ENCODE measurements at regions not wholly inside any gene's neighbourhood (a gene's known extent, or its start where the extent isn't known, plus 50 kb on each side); places are given as distances from the start of the nearest gene placed in this dataset.

DNA sequence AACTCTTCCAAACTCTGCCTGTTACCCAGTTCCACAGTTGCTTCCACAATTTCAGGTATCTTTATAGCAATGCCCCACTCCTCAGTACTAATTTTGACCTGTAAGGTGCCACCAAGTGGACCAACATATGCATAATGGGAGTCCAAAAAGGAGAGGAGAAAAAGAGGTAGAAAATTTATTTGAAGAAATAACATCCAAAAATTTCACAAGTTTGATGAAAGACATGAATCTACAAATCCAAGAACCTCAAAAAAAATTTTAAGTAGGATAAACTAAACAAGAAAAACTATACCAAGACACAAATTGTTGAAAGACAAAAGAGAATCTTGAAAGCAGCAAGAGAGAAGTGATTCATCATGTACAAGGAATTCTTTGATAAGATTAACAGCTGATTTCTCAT is 79.8 kb downstream of the BARX1 start:
- no peak for DNase-seq

DNA sequence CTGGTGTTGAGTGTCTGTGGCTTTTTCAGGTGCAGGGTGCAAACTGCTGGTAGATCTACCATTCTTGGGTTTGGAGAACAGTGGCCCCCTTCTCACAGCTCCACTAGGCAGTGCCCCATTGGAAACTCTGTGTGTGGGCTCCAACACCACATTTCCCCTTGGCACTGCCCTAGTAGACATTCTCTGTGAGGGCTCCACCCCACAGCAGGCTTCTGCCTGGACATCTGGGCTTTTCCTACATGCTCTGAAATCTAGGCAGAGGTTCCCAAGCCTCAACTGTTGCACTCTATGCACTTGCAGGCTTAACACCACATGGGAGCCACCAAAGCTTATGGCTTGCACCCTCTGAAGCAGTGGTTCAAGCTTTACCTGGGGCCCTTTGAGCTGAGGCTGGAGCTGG is 80.9 kb downstream of the BARX1 start:
- no peak for DNase-seq

DNA sequence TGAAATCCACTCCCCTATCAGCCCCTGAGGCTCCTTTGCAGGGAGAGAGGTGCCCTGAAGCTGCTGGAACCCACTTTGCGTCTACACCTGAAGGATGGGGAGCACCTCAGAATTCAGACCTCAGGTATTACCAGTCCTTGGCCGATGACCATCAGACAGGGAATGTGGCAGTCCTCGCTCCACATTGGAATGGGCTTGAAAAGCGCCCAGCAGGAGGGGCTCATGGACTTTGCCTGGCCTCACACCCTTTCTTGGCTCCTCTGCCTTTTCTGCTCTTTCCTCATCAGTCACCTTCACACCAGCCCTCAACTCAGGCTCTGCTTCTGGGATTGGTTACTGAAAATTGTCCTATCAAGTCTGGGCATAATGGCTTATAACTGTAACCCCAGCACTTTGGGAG is 83.9 kb downstream of the BARX1 start:
- DNase-seq = no peak

DNA sequence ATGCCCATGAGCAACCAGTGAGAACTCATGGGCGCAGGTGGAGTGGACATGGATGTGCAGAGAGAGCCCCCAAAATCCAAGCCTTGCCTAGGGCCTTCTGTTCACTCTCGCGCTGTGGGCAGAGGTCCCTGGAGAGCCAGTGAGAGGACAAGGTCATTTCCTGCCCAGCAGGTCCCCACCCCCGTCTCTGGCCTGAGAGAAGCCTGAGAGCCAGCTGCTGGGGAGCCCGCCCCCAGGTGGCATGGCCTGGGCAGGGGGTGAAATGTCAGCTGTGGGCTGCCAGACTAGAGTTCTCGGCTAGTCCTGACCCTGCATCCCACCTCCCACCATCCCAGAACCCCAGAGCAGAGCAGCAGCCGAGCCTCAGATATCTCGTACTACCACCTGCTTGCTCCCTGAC is 85.3 kb downstream of the BARX1 start:
- DNase-seq = no peak

DNA sequence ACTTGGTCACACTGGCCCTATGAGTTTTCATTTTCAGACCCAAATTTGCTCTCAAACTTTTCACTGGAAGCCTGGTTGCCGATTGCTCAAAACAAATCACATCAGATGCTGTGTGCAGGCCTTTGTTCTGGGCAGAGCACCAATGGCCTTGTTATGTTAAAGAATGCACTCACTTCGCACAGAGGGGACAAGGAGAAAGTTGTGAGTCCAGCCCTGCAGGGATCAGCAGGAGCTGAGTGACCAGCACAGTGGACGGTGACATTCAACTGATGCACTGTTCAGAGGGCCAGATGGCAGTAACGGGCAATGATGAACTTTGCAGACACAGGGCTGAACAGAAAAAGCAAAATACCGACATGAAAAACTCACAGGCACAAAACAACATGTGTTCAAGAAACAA is 86.1 kb downstream of the BARX1 start:
- DNase-seq = no peak

DNA sequence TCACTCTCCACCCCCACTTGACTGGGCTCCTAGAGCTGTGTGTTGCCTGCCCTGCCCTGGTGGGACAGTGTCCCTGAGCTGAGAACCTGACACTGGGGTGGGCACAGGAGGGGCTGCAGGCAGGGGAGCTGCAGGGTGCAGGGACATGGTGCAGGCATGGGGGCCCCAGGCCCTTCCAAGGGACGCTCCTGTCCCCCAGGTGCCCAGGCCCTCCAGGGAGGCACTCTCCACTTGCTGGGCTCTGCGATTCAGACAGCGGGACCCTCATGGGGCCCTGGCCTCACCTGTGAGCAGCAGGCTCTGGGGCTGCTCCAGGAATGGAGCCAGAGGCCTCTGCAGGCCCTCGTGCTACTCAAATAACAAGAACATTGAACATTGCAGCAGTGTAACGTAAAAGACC is 89.4 kb downstream of the BARX1 start:
- DNase-seq = no peak

DNA sequence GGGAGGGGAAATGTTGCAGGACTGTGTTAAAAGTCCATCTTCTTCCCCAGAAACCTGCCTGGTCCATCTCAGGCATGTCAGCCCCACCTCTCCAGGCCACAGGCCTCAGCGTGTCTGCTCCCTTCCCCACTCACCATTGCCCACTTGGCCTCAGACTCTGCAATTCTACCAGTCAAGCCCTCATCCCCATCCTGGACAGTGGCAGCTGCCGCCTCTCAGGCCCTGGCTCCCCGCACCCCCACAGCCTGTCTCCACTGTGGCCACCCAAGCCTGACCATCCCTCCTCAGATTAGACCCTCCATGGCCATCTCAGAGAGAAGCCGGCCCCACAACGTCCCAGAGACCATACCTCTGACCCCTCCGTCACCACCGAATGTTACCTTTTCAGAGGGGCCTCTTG is 89.9 kb downstream of the BARX1 start:
- no peak for DNase-seq

DNA sequence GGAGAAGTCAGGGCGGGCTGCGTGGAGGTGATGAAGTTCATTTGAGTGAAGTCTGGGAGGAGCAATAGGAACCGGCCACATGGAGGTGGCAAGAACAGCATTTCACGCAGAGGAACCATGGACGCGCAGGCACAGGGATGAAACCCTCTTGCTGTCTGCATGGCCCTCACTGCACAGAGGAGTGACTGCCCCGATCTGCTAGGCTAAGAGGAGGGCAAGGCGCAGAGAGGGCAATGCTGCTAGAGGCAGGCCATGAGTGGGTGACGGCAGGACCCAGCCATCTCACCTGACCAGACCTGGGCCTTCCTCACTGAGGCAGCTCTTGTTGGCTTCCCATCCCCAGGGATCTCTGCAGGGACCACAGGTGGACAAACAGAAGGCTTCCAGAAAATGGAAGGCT is 90.3 kb downstream of the BARX1 start:
- no peak for DNase-seq

DNA sequence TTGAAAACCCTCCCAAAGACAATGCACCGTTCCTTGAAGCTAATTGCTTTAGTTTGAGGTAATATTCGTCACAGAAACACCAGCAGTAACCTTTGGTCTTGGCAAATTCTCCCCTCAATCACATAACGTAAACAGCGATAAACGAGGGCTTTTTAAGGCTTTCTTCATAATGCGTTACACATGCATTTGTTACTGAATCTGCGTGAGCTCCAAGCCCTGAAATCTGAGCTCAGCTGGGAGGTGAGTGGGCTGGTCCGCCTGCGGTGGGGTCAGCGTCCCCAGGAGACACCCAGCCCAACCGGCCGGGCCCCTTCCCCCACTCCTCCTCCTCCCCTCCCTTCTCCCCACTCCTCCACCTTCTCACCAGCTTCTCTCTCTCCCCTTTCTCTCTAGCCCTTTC is 91.1 kb downstream of the BARX1 start:
- DNase-seq = no peak

DNA sequence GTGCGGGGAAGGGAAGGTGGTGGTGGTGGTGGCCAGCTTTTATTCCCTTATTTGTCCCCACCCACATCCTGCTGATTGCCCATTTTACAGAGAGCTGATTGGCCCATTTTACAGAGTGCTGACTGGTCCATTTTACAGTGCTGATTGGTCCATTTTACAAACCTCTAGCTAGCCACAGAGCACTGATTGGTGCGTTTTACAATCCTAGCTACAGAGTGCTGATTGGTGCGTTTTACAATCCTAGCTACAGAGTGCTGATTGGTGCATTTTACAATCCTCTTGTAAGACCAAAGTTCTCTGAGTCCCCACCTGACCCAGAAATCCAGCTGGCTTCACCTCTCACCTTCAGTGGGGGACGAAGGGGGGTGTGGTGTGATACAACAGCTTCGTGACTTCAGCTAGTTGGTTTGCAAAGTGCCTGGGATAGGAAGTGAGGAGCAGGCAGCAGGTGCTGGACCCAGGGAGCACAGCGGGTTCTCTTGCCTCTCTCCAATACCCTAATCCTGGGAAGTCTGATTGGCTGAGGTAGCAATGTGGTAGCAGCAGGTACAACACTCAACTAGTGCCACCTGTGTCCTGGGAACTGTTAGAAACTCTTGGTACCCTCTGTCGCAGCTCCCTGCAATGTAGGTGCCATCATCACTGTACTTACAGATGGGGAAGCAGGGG is 92.1 kb downstream of the BARX1 start:
- DNase-seq = no peak

DNA sequence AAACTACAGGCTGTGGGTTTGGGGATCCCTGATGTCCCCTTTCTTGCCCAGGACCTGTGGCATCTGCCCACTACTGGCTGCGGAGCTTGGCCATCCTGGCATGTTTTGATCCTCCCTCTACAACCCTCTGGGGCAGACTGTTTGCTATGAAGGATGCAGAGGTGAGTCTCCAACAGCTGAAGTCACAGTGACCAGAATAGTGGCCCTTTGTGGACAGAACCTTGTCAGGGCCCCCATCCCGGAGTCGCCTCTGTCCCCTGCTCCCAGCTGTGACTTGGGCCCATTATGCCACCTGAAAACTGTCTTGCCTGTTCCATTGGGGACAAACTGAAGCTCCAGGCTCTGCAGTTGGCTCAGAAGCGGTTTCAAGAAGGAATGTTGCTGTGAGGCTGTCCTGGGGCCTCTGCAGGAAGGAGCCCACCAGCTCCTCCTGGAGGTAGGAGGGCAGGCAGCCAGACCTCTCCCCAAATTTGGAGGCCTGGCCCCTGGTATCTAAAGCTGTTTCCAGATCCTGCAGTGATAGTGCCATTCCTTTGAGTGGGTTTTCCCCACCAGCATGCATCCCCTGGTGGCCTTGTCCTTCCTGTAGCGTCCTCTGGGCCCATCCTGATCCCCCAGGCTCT is 93.3 kb downstream of the BARX1 start:
- DNase-seq = no peak

DNA sequence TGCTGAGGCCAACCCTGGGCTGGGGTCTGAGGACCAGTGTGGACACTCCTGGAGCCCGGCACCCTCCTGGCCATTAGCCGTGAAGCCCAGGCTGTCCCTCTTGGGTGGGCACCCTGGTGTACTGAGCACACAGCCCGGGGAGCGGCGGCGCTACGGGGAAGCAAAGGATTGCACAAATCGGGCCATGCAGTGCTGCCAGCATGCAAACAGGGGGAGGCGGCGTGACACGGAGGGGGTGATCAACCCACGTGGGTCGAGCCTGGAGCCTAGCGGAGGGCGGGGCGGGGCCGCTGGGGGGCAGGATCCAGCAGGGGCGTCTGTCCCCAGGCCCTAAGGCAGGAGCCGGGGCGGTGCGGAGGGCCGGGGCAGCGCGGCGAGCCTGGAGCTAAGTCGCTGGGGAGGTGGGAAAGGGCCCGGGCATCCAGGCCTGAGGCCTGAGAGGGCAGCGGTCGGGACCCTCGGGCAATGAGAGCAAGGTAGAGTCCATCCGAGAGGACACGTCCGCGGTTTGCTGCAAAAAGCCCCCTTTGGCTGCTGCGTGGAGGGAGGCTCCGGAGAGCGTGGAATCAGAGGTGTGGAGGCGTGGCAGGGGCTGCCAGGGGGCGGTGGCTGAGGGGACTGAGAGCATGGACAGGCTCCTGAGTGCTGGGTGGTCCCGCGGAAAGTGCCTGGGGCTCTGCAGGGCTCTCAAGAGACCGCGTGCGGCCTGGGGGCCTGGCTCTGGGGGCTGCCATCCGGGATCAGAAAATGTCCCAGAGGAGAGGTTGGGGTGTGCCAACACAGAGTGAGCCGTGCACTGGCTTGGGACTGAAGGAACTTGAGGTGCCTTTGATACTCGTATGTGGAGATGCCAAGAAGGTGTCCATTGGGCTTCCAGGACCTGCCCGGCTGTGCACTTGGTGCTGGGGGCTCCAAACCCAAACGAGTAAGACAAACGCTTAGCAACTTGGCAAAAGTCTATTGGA is 94.2 kb downstream of the BARX1 start:
- DNase-seq = no peak

DNA sequence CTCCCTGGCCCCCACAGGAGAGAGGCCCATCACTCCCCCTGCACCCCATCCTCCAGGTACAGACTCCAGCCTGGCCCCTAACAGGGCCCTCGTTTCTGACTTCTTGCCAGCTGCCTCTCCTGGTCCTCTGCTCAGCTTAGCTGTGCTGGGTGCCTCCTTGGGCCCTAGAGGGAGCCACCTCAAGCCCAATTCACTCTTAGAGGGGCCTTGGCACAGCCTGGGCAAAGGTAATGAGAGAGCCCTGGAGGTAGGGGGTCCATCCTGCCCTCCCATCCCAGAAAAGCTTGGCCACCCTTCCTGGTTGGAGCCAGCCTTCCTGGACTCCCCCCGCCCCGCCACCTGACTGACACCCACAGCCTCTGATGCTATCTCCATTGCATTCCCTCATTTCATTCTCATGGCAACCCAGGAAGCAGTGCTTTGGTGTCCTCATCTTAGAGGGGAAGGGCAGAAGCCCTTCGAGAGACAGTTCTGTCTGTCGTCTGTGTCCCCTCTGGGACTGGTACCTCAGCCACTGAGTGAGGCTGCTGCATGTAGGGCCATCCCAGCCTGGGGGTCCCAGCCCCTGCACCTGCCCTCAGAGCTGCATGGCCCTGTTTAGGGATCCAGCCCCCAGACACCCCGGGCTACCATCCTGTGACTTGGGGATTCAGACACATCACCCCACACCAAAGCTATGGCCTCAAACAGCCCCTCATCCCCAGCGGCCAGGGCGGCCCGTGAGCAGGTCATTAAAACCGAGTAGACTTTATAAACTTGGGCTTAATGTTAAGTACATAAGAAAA is 95.5 kb downstream of the BARX1 start:
- no peak for DNase-seq

DNA sequence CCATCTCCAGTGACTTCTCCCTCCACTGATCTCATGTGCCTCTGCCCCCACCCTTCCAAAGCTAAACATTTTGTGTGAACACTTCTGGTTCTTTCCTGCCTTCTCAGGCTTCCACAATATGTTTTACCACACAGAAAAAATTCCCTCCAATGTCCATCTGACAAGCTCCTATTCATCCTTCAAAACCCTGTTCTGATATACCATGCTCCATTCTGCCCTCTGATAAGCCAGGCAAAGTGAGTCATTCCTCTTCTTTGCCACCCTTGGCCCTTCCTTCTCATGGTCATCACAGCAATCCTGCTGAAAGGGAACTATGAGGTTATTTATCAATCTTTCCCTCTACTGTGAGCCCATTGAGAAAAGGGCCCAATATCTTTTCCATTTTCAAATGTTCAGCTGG is 97.6 kb downstream of the BARX1 start:
- no peak for DNase-seq

DNA sequence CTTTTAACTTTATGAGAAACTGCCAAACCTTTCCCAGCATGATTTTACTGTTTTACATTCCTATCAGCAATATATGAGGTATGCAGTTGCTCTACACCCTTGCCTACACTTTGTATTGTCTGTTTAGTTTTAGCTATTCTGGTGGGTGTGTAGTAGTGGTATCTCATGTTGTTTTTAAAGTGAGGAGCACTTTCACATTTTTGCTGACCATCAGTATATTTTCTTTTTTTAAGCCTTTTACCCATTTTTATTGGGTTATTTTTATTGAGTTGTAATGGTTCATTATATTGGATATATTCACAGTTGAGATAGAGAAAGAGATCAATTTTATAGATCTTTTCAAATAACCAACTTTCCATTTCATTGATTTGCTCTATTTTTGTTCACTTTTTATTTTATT is 102.4 kb downstream of the BARX1 start:
- no peak for DNase-seq

DNA sequence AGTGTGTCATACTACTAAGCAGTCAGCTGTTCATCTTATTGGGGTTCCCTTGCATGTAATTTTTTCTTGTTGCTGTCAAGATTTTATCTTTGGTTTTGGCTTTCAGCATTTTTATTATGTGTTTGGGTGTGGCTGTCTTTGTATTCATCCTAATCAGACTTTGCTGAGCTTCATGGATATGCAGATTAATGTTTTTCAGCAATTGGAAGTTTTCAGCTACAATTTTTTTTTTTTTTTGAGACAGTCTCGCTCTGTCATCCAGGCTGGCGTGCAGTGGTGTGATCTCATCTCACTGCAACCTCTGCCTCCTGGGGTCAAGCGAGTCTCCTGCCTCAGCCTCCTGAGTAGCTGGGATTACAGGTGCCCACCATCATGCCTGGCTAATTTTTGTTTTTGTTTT is 108.8 kb downstream of the BARX1 start:
- no peak for DNase-seq

DNA sequence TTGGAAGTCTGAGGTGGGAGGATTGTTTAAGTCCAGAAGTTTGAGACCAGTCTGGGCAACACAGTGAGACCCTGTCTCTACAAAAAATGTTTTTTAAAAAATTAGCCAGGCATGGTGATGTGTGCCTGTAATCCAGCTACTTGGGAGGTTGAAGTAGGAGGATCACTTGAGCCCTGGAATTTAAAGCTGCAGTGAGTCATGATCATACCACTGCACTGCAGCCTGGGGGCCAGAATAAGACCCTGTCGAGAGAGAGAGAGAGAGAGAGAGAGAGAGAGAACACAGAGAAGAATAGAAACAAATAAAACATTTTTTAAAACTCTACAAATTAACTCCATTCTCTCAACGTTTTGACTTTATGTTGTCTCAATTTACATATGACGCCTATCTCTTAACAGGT is 111.8 kb downstream of the BARX1 start:
- DNase-seq = no peak

DNA sequence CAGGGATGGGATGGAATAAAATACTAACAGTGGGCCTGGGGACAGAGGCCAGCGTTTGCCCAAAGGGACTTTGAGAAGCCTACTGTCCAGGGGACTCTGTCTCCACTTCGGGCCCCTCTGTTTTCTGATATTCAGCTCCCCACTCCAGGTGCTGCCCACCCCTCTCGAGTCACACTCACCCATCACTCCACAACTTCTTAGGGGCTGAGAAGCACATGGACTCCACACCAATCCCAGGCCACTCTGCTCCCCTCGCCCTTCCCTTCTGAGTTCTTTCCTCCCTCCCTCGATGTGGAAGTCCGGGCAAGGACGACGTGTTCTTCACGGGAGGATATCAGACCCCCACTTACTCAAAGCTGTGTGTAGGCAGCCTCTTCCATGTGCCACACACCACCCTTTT is 124.5 kb downstream of the BARX1 start:
- DNase-seq = no peak

DNA sequence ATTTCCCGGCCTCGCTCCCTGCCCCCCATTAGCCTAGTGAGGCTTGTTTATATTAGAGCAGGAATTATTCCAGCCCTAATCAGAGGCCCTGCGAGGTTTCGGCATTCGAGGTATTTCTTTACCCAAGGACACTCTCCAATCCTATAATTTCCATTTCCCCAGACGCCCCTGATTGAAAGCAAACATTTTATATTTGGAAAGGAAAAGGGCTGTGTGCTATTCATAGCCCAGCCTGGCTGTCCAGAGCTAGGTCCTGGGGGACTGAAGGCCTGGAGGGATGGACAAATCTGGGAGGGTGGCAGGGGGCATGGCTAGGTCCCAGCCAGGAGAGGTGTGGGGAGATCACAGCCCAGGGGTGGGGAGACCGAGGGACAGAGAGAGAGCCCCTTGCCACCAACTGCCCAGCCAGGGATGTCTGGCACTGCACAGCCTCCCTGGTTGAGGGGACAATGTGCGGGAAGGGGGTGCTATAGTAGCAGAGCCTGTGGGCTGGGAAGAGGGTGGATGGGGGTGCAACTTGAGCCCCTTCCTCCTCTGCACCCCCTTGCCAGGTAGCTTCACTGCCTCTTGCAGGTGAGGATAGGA is 125.1 kb downstream of the BARX1 start:
- no peak for DNase-seq

DNA sequence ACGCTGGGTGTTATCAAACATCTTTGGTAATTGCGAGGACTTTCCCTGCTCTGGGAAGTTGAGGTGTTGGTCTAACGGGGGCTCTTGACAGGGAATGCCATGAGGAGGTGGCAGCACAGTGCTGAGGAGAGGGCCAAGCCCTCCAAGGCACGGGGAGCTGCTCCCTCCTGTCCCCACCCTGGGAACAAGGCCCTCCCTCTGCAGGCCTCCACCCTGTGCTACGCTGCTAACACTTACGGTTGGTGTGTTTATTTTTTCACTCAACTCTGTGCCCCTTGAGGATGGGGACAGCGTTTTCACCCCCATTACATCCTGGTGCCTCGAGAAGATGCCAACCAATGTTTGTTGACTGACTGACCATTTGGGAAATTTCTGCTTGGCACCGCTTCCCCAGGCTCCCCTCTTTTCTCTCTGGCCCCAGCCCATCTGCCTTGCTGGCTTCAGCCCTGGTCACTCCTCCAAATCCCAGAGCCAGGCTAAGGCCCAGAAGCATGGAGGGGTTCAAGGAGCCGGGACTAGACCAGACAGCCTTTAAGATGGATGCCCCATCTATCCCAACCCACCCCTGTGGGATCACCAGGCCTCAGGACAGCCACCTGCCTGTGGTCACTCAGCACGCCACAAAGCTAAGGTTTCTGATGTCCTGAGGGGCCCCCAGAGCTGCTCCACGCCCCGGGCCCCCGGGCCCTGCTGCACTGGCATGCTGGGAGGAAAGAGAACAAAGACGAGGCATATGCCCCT is 125.7 kb downstream of the BARX1 start:
- DNase-seq = no peak

DNA sequence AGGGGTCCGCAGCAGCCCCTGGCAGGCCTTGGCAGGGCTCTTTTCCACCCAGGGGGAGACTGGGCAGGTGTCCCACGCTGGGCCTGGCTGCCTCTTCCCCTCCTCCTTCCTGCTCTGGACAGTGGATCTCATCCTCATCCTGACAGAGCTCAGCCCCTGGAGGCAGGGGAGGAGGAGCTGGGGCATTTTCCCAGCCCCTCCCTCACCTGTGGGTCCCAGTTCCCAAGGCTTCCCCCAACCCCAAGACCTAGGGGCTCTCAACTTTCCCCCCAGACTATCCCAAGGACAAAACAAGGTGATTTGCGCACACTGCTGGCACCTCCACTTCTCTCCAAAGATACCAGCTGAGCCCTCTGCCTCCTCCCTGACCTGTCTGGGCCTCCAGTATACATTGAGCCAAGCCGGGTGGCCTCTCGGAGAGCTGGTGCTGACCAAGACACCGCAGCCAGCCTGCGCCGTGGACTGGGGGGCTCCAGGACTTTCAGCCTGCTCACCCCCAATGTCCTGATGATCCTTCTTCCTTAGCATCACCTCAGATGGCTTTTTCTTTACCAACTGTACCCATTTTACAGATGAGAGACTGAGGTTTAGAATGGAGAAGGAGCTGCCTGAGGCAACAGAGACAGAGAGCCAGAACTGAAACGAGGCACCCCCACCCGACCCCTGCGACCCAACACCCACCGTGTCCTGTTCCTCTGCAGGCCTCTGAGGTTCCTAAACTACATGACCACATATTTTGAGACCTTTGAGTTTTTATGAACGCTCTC is 126.6 kb downstream of the BARX1 start:
- DNase-seq = no peak

Data from activated T-cell treated with anti-CD3 and anti-CD28 coated beads for 4 hours (primary cell).